ENCODE measurements at regions not wholly inside any gene's neighbourhood (a gene's known extent, or its start where the extent isn't known, plus 50 kb on each side); places are given as distances from the start of the nearest gene placed in this dataset.

DNA sequence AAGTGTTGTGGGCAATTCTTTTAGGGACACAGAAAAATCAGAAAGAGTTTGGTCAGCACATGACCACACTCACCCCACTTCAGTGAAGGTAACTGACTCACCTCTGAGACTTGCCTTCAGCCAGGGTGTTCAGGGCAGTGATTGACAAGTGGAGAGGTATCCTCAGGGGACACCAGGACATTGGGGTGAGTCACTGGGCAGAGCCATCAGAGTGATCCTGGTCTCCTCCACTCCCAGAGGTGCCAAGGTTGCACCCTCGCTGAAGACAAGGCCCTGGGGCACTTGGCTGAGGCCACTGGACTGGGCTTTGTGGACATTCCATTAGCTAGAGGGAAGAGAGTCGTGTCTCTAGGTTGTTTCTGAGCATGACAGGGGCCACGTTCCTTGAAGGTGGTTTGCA is 113.4 kb downstream of the GADD45G start:
- Histone ChIP-seq H3K36me3 (ENCODE audit: control insufficient read depth in 1 of 2, insufficient read depth in 2 of 2, low read length in 1 of 2) (no peaks in the 10 kb centered on the region), H3K4me3 (ENCODE audit: low read length in 2 of 2) (no peak overlapping the region), H3K4me1 (ENCODE audit: control insufficient read depth in 1 of 2, insufficient read depth in 2 of 2, low read length in 2 of 2) (no peaks in the 10 kb centered on the region), H3K27ac (ENCODE audit: low read depth in 1 of 2, low read length in 2 of 2) (no peak overlapping the region), H3K9me3 (ENCODE audit: control insufficient read depth, low read length) (peaks cover 7% of the 10 kb centered on the region), H3K27me3 (ENCODE audit: control insufficient read depth in 1 of 2, insufficient read depth in 2 of 2, low read length in 1 of 2) (no peaks in the 10 kb centered on the region)
- DNase-seq = no peak
- WGBS, 2 donors = 61 to 81% methylated on average over 3 of the region's 3 CpGs
- no peak for ATAC-seq (ENCODE audit: low FRiP score)
- intact Hi-C loops (cut with DNase I) = no loop called here

GRCh38 chr9:89718651-89719050 is 113.8 kb downstream of the GADD45G start:
- Histone ChIP-seq H3K27ac (ENCODE audit: low read depth in 1 of 2, low read length in 2 of 2) (no peak overlapping the region), H3K27me3 (ENCODE audit: control insufficient read depth in 1 of 2, insufficient read depth in 2 of 2, low read length in 1 of 2) (no peaks in the 10 kb centered on the region), H3K4me3 (ENCODE audit: low read length in 2 of 2) (no peak overlapping the region), H3K36me3 (ENCODE audit: control insufficient read depth in 1 of 2, insufficient read depth in 2 of 2, low read length in 1 of 2) (no peaks in the 10 kb centered on the region), H3K4me1 (ENCODE audit: control insufficient read depth in 1 of 2, insufficient read depth in 2 of 2, low read length in 2 of 2) (no peaks in the 10 kb centered on the region), H3K9me3 (ENCODE audit: control insufficient read depth, low read length) (peaks cover 7% of the 10 kb centered on the region)
- intact Hi-C loops (cut with DNase I) = no loop called here
- 95 to 96% methylated on average over 4 of the region's 4 CpGs for WGBS, 2 donors
- ATAC-seq (ENCODE audit: low FRiP score) = no peak
- no peak for DNase-seq

GRCh38 chr9:89719202-89719601 is 114.4 kb downstream of the GADD45G start:
- peaks cover 7% of the 10 kb centered on the region for H3K9me3 ChIP-seq (ENCODE audit: control insufficient read depth, low read length)
- H3K36me3 ChIP-seq (ENCODE audit: control insufficient read depth in 1 of 2, insufficient read depth in 2 of 2, low read length in 1 of 2) = no peaks in the 10 kb centered on the region
- no peak overlapping the region for H3K27ac ChIP-seq (ENCODE audit: low read depth in 1 of 2, low read length in 2 of 2)
- no peak overlapping the region for H3K4me3 ChIP-seq (ENCODE audit: low read length in 2 of 2)
- DNase-seq (no peak), ATAC-seq (ENCODE audit: low FRiP score) (no peak)
- no peaks in the 10 kb centered on the region for H3K4me1 ChIP-seq (ENCODE audit: control insufficient read depth in 1 of 2, insufficient read depth in 2 of 2, low read length in 2 of 2)
- 82 to 86% methylated on average over 4 of the region's 4 CpGs for WGBS, 2 donors
- intact Hi-C loops (cut with DNase I) = no loop called here
- no peaks in the 10 kb centered on the region for H3K27me3 ChIP-seq (ENCODE audit: control insufficient read depth in 1 of 2, insufficient read depth in 2 of 2, low read length in 1 of 2)

- no peaks in the 10 kb centered on the region for H3K36me3 ChIP-seq (ENCODE audit: control insufficient read depth in 1 of 2, insufficient read depth in 2 of 2, low read length in 1 of 2)
- no peak for ATAC-seq (ENCODE audit: low FRiP score)
Measured at GRCh38 chr9:89720696-89721175, 115.9 kb downstream of the GADD45G start.

DNA sequence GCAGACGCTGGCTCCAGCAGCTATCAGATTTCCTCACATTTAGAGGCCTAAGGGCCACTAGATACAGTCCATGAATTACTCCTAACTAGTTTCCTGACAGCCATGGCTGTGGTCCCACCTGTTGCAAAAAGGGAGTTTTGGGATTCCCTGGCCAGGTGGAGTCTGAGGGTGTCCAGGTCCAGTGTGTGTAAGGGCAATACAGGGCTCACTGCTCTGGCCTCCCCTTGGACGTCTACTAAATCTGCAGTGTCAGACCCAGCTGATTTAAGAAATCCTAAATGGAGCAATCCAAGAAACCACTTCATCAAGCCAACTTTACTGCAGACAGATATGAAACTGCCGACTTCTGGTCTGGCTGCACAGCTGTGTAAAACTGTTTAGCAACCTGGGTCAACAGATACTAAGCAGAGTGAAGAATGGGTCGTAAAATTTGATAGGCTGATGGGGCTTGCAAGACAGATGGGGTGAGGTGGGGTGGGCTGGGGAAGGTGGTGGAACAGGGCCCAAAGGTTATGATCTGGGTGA is 116.4 kb downstream of the GADD45G start:
- DNase-seq (no peak), ATAC-seq (ENCODE audit: low FRiP score) (no peak)
- Histone ChIP-seq H3K4me3 (ENCODE audit: low read length in 2 of 2) (no peak overlapping the region), H3K36me3 (ENCODE audit: control insufficient read depth in 1 of 2, insufficient read depth in 2 of 2, low read length in 1 of 2) (no peaks in the 10 kb centered on the region), H3K9me3 (ENCODE audit: control insufficient read depth, low read length) (peaks cover 7% of the 10 kb centered on the region), H3K27ac (ENCODE audit: low read depth in 1 of 2, low read length in 2 of 2) (no peak overlapping the region), H3K27me3 (ENCODE audit: control insufficient read depth in 1 of 2, insufficient read depth in 2 of 2, low read length in 1 of 2) (no peaks in the 10 kb centered on the region), H3K4me1 (ENCODE audit: control insufficient read depth in 1 of 2, insufficient read depth in 2 of 2, low read length in 2 of 2) (no peaks in the 10 kb centered on the region)
- 81% methylated on average over 4 of the region's 4 CpGs for WGBS, 2 donors
- intact Hi-C loops (cut with DNase I) = no loop called here

More at GRCh38 chr9:89720696-89721175, 115.9 kb downstream of the GADD45G start:
- peaks cover 7% of the 10 kb centered on the region for H3K9me3 ChIP-seq (ENCODE audit: control insufficient read depth, low read length)
- 77 to 83% methylated on average over 4 of the region's 4 CpGs for WGBS, 2 donors
- DNase-seq = no peak
- H3K4me3 ChIP-seq (ENCODE audit: low read length in 2 of 2) = no peak overlapping the region
- H3K4me1 ChIP-seq (ENCODE audit: control insufficient read depth in 1 of 2, insufficient read depth in 2 of 2, low read length in 2 of 2) = no peaks in the 10 kb centered on the region
- intact Hi-C loops (cut with DNase I) = no loop called here
- no peaks in the 10 kb centered on the region for H3K27me3 ChIP-seq (ENCODE audit: control insufficient read depth in 1 of 2, insufficient read depth in 2 of 2, low read length in 1 of 2)
- H3K27ac ChIP-seq (ENCODE audit: low read depth in 1 of 2, low read length in 2 of 2) = no peak overlapping the region

DNA sequence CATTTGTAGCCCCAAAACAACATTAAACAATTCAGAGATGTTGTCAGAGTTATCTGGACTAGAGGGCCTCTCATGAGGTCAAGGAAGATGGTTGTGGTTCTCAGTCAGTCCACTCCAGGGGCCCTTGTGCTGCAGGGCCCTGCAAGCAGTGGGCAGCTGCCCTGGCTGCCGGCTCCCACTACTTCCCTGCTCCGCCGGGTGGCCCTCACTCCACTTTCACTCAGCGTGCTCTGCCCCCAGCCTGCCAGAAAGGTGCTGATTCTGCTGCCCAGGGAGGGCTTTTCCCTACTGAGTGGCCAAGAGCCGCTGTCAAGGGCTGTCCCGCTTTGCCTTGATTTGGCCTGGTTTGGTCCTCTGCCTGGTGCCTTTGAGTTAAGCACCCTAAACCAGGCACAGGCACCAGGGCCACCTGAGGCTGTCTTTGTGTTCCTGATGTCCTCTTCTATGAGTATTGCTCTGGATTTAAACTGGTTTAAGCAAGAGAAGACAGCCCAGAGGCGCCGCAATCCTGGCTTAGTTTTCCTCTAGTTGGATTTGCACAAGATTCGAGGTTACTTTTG is 117.2 kb downstream of the GADD45G start:
- intact Hi-C loops (cut with DNase I) = no loop called here
- ATAC-seq (ENCODE audit: low FRiP score) (no peak), DNase-seq (no peak)
- H3K9me3 ChIP-seq (ENCODE audit: control insufficient read depth, low read length) = peaks cover 7% of the 10 kb centered on the region
- H3K4me3 ChIP-seq (ENCODE audit: low read length in 2 of 2) = no peak overlapping the region
- H3K27me3 ChIP-seq (ENCODE audit: control insufficient read depth in 1 of 2, insufficient read depth in 2 of 2, low read length in 1 of 2) = no peaks in the 10 kb centered on the region
- no peak overlapping the region for H3K27ac ChIP-seq (ENCODE audit: low read depth in 1 of 2, low read length in 2 of 2)
- H3K36me3 ChIP-seq (ENCODE audit: control insufficient read depth in 1 of 2, insufficient read depth in 2 of 2, low read length in 1 of 2) = no peaks in the 10 kb centered on the region
- 93 to 96% methylated on average over 9 of the region's 9 CpGs for WGBS, 2 donors
- no peaks in the 10 kb centered on the region for H3K4me1 ChIP-seq (ENCODE audit: control insufficient read depth in 1 of 2, insufficient read depth in 2 of 2, low read length in 2 of 2)

DNA sequence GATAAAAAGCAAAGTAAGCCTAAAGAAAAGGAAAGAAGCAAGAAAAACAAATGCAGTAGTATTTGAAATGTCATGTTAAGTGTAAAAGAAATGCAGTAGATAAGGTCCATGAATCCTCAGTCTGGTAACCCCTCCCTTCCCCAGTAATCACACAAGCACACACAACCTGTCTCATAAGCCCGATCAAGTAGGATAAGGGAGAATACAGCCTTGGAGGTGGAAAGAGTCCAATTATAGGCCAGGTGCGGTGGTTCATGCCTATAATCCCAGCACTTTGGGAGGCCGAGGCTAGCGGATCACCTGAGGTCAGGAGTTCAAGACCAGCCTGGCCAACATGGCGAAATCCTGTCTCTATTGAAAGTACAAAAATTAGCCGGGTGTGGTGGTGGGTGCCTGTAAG is 117.9 kb downstream of the GADD45G start:
- peaks cover 4% of the 10 kb centered on the region for H3K9me3 ChIP-seq (ENCODE audit: control insufficient read depth, low read length)
- 95 to 99% methylated on average over 6 of the region's 6 CpGs for WGBS, 2 donors

GRCh38 chr9:89723469-89724100 is 118.8 kb downstream of the GADD45G start:
- no peak for DNase-seq
- ATAC-seq (ENCODE audit: low FRiP score) = no peak
- Histone ChIP-seq H3K27ac (ENCODE audit: low read depth in 1 of 2, low read length in 2 of 2) (no peak overlapping the region), H3K27me3 (ENCODE audit: control insufficient read depth in 1 of 2, insufficient read depth in 2 of 2, low read length in 1 of 2) (no peaks in the 10 kb centered on the region), H3K4me3 (ENCODE audit: low read length in 2 of 2) (no peak overlapping the region), H3K36me3 (ENCODE audit: control insufficient read depth in 1 of 2, insufficient read depth in 2 of 2, low read length in 1 of 2) (no peaks in the 10 kb centered on the region), H3K9me3 (ENCODE audit: control insufficient read depth, low read length) (peaks cover 2% of the 10 kb centered on the region), H3K4me1 (ENCODE audit: control insufficient read depth in 1 of 2, insufficient read depth in 2 of 2, low read length in 2 of 2) (no peaks in the 10 kb centered on the region)
- 23 to 32% methylated on average over 3 of the region's 3 CpGs for WGBS, 2 donors
- intact Hi-C loops (cut with DNase I) = no loop called here

More for the DNA sequence above, 117.9 kb downstream of the GADD45G start:
- ATAC-seq (ENCODE audit: low FRiP score) = no peak
- Histone ChIP-seq H3K36me3 (ENCODE audit: control insufficient read depth in 1 of 2, insufficient read depth in 2 of 2, low read length in 1 of 2) (no peaks in the 10 kb centered on the region), H3K27ac (ENCODE audit: low read depth in 1 of 2, low read length in 2 of 2) (no peak overlapping the region), H3K27me3 (ENCODE audit: control insufficient read depth in 1 of 2, insufficient read depth in 2 of 2, low read length in 1 of 2) (no peaks in the 10 kb centered on the region), H3K4me3 (ENCODE audit: low read length in 2 of 2) (no peak overlapping the region), H3K4me1 (ENCODE audit: control insufficient read depth in 1 of 2, insufficient read depth in 2 of 2, low read length in 2 of 2) (no peaks in the 10 kb centered on the region)
- no peak for DNase-seq
- intact Hi-C loops (cut with DNase I) = no loop called here

- ATAC-seq (ENCODE audit: low FRiP score) (no peak), DNase-seq (no peak)
- no peaks in the 10 kb centered on the region for H3K9me3 ChIP-seq (ENCODE audit: control insufficient read depth, low read length)
- WGBS, 2 donors = 96 to 98% methylated on average over 4 of the region's 4 CpGs
- no peaks in the 10 kb centered on the region for H3K4me1 ChIP-seq (ENCODE audit: control insufficient read depth in 1 of 2, insufficient read depth in 2 of 2, low read length in 2 of 2)
- intact Hi-C loops (cut with DNase I) = no loop called here
- no peak overlapping the region for H3K27ac ChIP-seq (ENCODE audit: low read depth in 1 of 2, low read length in 2 of 2)
- no peaks in the 10 kb centered on the region for H3K27me3 ChIP-seq (ENCODE audit: control insufficient read depth in 1 of 2, insufficient read depth in 2 of 2, low read length in 1 of 2)
- H3K4me3 ChIP-seq (ENCODE audit: low read length in 2 of 2) = no peak overlapping the region
- H3K36me3 ChIP-seq (ENCODE audit: control insufficient read depth in 1 of 2, insufficient read depth in 2 of 2, low read length in 1 of 2) = no peaks in the 10 kb centered on the region
Measured at GRCh38 chr9:89724659-89725058, 119.8 kb downstream of the GADD45G start.
